Ovary (tissue), 3 donors: ENCODE measurements at regions not wholly inside any gene's neighbourhood (a gene's known extent, or its start where the extent isn't known, plus 50 kb on each side); places are given as distances from the start of the nearest gene placed in this dataset.

Experiments used
- POLR2A ChIP-seq: fragments of 450-650 bp; IDR thresholded peaks from one replicate; pipeline ENCODE4 v1.6.1; 2017; ENCODE audit warnings: antibody characterized with exemption, mild to moderate bottlenecking, moderate library complexity
- TF ChIP-seq, protein P1 (sequence below), 3 donors: fragments of 450-650 bp in 2 of 3; fragments of 200-600 bp in 1 of 3; IDR thresholded peaks; one replicate each; pipeline versions ENCODE4 v1.5.1 to v1.8.0; 2016 to 2022; ENCODE audit warnings: antibody characterized with exemption in 3 of 3, mild to moderate bottlenecking in 1 of 3
- donor health status: DM: no; HTN: no; CAD: no.

DNA sequence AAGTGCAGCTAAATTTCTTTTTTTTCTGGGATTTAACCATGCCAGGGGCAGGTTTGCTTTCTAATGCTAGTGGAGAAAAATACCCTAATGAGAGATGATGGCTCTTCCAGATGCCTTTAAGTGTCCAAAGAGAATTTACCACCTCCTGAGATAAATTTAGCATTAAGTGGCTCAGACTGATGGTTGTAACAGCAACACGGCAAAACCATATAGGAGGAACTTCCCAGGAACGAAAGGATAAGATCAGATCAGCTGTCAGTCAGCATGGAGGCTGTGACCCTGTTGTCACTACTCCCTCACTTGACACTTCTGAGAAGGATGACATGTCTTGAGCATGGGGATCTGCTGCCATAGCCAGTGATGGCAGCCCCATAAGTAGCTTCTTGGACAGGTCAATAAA is 860.0 kb downstream of the QKI start:
- TF ChIP-seq, protein P1, sequence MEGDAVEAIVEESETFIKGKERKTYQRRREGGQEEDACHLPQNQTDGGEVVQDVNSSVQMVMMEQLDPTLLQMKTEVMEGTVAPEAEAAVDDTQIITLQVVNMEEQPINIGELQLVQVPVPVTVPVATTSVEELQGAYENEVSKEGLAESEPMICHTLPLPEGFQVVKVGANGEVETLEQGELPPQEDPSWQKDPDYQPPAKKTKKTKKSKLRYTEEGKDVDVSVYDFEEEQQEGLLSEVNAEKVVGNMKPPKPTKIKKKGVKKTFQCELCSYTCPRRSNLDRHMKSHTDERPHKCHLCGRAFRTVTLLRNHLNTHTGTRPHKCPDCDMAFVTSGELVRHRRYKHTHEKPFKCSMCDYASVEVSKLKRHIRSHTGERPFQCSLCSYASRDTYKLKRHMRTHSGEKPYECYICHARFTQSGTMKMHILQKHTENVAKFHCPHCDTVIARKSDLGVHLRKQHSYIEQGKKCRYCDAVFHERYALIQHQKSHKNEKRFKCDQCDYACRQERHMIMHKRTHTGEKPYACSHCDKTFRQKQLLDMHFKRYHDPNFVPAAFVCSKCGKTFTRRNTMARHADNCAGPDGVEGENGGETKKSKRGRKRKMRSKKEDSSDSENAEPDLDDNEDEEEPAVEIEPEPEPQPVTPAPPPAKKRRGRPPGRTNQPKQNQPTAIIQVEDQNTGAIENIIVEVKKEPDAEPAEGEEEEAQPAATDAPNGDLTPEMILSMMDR (IDR thresholded peaks at IDR 0.05) = no peak
- TF ChIP-seq POLR2A = no peak
